Hematopoietic multipotent progenitor cell treated with erythropoietin and hydrocortisone succinate and interleukin-3 and kit ligand, for 6 days (in vitro differentiated cells): ENCODE measurements at regions not wholly inside any gene's neighbourhood (a gene's known extent, or its start where the extent isn't known, plus 50 kb on each side); places are given as distances from the start of the nearest gene placed in this dataset.
A peak's percentile ranks its signal among the peaks of the same experiment; 100 is the strongest.

Source experiments
- DNase-seq: peaks from one replicate; pipeline ENCODE4 v3.0.0-alpha.2; 2015

GRCh38 chr2:175552902-175553301 lies 371.4 kb upstream of the ATP5MC3 start:
- peak; percentile 18 for DNase-seq

- DNase-seq: no peak
Observed at GRCh38 chr2:175540421-175540820, 358.9 kb upstream of the ATP5MC3 start.

GRCh38 chr2:175539122-175539521 lies 357.6 kb upstream of the ATP5MC3 start:
- DNase-seq: no peak

- DNase-seq: no peak
Observed at GRCh38 chr2:175536059-175536458, 354.5 kb upstream of the ATP5MC3 start.

- DNase-seq: peak; percentile 13
Observed at GRCh38 chr2:175535631-175536030, 354.1 kb upstream of the ATP5MC3 start.

GRCh38 chr2:175525975-175526374 lies 344.5 kb upstream of the ATP5MC3 start:
- no peak for DNase-seq

GRCh38 chr2:175523001-175523400 lies 341.5 kb upstream of the ATP5MC3 start:
- DNase-seq: no peak

- DNase-seq: no peak
Observed at GRCh38 chr2:175518206-175518605, 336.7 kb upstream of the ATP5MC3 start.

- no peak for DNase-seq
Observed at GRCh38 chr2:175516555-175516954, 335.0 kb upstream of the ATP5MC3 start.

- no peak for DNase-seq
Observed at GRCh38 chr2:175500255-175500654, 318.7 kb upstream of the ATP5MC3 start.

- no peak for DNase-seq
Observed at GRCh38 chr2:175490360-175490791, 308.9 kb upstream of the ATP5MC3 start.

GRCh38 chr2:175478096-175478768 lies 296.7 kb upstream of the ATP5MC3 start:
- no peak for DNase-seq

- DNase-seq: no peak
Observed at GRCh38 chr2:175476948-175477347, 295.4 kb upstream of the ATP5MC3 start.

- DNase-seq: no peak
Observed at GRCh38 chr2:175476374-175476773, 294.9 kb upstream of the ATP5MC3 start.

GRCh38 chr2:175475130-175475529 lies 293.6 kb upstream of the ATP5MC3 start:
- DNase-seq: no peak

GRCh38 chr2:175468431-175469098 lies 287.1 kb upstream of the ATP5MC3 start:
- DNase-seq: no peak

- no peak for DNase-seq
Observed at GRCh38 chr2:175465101-175465500, 283.6 kb upstream of the ATP5MC3 start.

GRCh38 chr2:175464311-175464670 lies 282.8 kb upstream of the ATP5MC3 start:
- no peak for DNase-seq

GRCh38 chr2:175463589-175464310 lies 282.2 kb upstream of the ATP5MC3 start:
- DNase-seq: peak; percentile 57

GRCh38 chr2:175463169-175463568 lies 281.7 kb upstream of the ATP5MC3 start:
- no peak for DNase-seq

- DNase-seq: no peak
Observed at GRCh38 chr2:175462246-175462645, 280.7 kb upstream of the ATP5MC3 start.

GRCh38 chr2:175461839-175462238 lies 280.3 kb upstream of the ATP5MC3 start:
- DNase-seq: peak; percentile 4

GRCh38 chr2:175457895-175458448 lies 276.5 kb upstream of the ATP5MC3 start:
- DNase-seq: peak; percentile 2

GRCh38 chr2:175454953-175455389 lies 273.5 kb upstream of the ATP5MC3 start:
- DNase-seq: no peak
